Stimulated activated CD4-positive, alpha-beta T cell treated with anti-CD3 and anti-CD28 coated beads, Interleukin-15, amount 100 ng/mL, for 48 hours (primary cell): ENCODE measurements at regions not wholly inside any gene's neighbourhood (a gene's known extent, or its start where the extent isn't known, plus 50 kb on each side); places are given as distances from the start of the nearest gene placed in this dataset.
"Not testable (repeated sequence)": the region's sequence is repeated elsewhere in the genome, so short reads cannot be mapped to it uniquely, and the experiment has no call there.

Experiments used
- DNase-seq, 2 donors: peaks; one replicate each; pipeline ENCODE4 v3.0.0-alpha.2; 2020; ENCODE audit warnings: low read depth in 2 of 2

DNA sequence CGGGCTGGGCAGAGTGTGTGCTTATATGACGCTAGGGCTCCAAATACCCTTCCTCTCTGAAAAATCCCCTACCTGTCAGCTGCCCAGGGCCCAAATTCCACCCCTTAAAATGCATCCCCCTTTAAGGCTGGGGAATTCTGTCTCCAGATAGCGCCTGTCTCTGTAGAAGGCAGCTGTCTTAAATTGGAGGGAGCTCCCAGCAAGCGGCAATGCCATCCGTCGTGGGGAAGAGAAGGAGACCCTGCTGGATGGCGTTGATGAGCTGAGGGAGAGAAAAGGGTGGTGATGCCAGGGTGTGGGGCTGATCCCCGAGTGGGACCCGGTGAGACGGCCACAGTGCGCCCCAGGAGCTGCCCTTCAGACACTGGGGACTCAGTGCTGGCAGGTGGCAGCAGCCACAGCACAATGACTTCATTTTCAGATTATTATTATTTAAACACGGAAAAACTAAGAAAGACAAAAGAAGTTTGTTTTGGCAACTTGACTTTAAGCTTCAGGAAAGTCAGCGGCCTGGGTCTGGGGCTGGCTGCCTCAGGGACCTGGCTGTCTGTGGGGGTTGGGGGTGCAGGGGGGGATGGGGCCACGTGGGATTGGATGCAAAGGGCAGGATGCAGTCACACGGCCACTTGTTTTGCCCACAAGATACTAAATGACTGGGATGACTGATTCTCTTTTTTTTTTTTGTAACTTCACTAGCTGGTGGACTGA lies 152.8 kb downstream of the TFCP2L1 start:
- no peak for DNase-seq

DNA sequence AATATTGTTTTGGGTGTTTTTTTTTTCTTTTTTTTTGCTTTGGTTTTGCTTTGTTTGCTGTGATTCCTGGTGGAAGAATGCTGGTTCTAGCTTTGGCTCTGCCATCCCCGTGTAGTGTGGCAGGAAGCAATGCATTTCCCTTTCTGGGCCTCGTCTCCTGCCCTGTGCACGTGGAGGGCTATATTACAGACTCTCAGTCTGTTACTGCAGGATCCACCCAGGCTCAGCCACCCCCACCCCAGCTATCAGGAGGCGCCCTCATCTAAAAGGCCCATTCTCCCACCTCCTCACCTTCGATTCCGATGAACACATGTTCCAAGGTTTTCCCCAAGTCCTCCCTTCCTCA lies 152.3 kb downstream of the TFCP2L1 start:
- no peak for DNase-seq

DNA sequence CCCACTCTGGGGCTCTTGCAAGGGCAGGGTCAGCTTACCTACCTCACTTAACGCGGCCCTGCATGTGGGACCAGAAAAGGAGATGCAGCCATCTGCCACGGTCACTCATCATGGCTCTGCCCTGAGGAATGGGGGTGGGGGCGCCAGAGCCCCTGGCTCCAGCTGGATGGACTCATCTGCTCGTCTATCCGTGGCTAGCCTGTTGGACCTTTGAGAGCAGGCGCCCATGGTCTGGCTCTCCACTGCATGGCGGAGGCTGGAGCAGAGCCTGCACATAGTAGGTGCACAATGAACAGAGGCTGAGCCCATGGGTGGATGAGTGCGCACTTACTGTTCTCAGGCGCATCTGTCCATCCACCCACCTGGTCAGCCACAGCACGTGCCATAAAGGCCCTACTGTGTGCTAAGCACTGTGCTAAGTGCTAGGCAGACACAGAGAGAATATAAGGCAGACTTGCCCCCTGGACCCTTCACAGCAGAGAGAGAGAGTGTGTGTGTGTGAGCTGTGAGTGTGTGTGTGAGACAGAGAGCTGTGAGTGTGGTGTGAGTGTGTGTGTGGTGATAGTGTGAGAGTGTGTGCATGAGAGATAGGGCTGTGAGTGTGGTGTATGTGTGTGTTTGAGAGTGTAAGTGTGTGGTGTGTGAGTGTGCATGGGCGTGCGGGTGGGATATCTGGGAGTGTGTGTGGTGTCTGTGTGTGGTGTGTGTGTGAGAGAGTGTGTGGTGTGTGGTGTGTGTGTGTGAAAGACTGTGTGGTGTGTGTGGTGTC lies 151.3 kb downstream of the TFCP2L1 start:
- no peak for DNase-seq

DNA sequence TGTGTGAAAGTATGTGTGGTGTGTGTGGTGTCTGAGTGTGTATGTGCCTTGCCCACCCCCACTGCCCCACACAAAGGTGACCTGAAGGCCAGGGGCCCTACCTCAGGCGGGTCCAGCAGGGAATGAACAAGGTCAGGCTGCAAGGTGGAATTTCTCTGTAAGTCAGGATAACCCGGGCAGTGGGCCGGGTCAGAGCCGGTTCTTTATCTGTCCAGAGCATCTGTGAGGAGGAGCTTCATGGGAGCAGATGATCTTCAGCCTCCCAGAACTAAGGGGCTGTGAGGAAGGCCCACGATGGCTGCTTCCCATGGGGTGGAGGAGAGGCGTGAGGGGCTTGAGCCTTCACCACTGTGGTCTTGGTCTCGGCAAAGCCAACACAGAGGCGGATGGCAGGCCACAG lies 150.3 kb downstream of the TFCP2L1 start:
- DNase-seq: no peak

DNA sequence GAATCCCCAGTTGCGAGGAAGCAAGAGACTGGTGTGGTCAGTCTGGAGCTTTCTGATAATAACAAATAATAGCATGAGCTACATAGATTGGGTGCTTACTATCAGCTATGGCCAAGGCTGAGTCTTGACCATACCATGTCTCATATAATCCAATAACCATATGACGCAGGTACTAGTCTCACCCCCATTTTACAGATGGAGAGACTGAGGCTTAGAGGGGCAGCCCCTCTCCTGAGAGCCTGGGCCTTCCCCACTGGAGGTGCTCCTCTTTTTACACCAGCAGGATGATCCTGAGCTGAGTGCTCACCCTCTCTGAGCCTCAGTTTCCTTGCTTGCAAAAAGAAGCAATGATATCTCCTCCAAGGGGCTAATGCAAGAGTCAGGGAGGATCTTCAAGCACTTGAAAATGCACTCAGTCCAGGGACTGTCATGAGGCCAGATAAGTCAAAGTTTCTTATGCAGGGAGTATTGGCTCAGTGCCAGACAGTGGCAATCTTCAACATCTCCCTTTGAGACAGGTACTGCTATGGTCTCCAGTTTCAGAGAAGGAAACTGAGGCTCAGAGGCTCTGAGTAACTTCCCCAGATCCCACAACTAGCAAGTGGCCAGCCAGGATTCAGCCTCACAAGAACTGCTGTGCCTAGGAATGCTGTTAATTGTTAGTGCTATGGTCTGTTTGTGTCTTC lies 149.7 kb downstream of the TFCP2L1 start:
- no peak for DNase-seq

DNA sequence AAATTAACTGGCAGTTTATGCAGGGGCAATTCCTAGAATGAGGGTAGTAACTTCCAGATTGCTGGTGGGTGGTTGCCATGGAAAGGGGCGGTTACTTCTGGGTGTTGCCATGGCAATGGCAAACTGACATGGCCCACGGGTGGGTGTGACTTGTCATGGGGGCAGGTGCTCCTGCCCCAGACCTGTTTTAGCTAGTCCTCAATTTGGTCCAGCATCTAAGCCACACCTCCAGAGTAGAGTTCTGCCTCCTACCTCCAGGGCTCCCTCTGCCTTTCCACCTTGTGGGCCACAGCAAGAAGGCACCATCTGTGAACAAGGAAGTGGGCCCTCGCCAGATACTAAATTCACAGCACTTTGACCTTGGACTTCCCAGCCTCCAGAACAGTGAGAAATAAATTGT lies 148.7 kb downstream of the TFCP2L1 start:
- DNase-seq: no peak

DNA sequence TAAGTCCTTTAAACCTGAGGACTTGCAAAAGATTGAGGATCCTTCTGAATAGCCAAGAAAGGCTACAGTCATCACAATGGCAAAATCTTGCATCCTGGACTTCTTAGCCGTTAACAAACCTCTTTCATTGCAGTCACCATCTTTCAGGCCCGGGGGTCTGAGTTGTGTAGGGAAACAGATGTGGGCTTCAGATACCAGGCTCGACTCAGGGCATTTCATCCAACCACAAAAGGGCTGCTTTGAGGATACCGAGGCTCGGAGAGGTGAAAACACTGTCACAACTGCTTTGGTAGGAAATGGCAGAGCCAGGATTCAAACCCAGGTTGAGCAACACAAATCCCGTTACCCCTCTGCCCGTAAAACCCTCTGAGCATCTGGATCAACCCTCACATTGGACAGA lies 147.4 kb downstream of the TFCP2L1 start:
- DNase-seq: no peak

DNA sequence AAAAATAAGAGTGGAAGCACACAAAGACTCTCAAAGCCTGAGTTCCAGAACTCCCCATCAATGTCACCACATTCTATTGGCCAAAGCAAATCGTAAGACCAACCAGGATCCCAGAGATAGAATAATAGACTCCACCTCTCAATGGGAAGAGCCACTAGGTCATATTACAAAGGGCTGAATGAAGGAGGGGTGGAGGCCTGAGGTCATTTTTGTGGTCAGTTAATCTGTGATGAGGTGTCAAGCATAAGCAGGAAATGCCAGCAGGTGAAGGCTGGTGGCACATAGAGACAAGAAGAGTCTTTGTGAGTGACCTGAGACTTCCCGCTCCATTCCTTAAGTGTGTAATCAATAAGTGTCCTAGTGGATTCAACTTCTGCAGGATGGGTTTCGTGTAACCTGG lies 144.3 kb downstream of the TFCP2L1 start:
- no peak for DNase-seq

DNA sequence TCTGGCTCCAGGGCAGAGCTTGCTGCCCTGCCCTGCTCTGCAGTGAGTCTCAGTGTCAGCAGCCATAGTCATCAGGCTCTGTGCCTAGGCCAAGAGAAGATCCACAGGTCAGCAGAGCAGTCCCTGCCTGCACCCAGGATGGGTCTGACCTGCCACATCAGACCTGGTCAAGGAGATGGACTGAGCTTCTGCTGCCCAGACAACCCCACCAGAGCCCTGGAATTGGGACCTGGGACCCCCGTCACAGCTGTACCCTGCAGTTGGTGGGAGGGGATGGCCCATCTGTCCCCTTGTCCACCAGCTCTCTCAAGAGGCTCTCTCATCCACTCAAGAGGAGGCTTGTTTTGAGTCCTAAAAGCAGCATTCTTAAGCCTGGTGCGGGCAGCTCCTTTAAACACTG lies 142.6 kb downstream of the TFCP2L1 start:
- no peak for DNase-seq

DNA sequence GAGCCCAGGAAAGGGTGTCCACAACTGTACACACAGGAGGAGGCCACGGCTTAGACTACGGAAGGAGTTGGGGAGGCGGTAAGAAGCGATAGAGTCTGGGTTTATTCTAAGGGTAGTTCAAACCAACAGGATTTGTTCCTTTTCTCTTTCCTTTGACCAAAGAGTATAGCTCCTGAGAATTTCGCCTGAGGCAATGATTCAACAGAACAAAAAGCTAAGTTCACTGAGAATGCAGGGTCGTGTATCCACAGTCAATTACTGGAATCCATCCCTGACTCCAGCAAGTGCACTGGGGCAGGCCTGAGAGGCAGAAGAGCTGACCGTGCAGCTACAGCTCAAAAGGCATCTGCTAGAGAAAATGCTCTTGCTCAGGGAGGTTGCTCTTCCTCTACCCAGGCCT lies 140.9 kb downstream of the TFCP2L1 start:
- no peak for DNase-seq

DNA sequence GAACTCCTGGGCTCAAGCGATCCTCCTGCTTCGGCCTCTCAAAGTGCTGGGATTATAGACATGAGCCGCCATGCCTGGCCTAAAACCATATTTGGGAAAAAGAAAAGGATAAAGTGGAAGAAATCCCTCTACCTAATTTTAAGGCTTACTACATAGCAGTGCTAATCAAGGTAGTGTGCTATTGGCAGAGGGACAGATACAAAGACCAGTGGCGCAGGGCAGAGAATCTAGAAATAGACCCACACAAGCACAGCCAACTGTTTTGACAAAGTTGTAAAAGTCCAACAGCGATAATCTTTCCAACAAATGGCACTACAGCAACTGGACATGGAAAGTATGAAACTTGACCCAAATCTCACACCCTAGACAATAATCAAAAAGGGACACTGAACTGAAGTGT lies 138.4 kb downstream of the TFCP2L1 start:
- DNase-seq: no peak

DNA sequence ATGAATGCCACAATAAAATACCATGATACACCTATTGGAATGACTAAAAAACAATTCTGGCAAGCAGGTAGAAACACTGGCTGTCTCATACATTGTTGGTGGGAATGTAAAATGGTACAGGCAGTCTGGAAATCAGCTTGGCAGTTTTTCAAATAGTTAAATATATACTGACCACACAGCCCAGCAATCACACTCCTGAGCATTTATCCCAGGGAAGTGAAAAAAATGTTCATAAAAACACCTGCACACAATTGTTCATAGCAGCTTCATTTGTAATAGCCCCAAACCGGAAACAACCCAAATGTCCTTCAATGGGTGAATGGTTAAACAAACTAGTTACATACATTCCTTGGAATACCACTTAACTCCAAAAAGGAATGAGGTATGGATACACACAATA lies 137.2 kb downstream of the TFCP2L1 start:
- no peak for DNase-seq

DNA sequence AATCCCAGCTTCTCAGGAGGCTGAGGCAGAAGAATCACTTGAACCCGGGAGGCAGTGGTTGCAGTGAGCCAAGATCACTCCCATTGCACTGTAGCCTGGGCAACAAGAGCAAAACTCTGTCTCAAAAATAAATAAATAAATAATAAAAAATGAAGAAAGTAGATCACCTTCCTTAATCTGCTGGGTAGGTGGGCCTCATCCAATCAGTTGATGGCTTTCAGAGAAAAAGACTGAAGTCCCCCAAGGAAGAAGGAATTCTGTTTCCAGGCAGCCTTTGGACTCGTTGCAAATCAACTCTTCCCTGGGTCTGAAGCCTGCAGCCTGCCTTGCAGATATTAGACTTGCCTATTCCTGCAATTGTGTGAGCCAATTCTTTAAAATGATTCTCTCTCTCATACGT lies 136.5 kb downstream of the TFCP2L1 start:
- DNase-seq: no peak

DNA sequence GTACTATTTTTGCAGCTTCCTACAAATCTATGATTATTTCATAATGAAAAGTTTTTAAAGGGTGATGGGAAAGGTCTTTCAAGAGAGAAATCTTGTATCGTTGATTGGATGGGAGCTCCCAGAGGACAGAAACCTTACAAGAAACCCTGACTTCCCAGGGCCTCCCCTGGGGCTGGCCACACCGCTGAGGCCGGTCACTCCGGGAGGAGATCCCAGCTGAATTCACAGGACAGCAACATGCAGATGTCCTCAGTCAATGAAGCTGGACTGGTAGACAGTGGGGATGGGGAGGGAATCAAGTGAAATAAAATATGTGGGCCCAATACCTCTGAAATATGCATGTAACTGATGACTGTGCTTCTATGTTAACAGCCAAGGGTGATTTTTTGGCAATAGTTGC lies 135.6 kb downstream of the TFCP2L1 start:
- DNase-seq: no peak

DNA sequence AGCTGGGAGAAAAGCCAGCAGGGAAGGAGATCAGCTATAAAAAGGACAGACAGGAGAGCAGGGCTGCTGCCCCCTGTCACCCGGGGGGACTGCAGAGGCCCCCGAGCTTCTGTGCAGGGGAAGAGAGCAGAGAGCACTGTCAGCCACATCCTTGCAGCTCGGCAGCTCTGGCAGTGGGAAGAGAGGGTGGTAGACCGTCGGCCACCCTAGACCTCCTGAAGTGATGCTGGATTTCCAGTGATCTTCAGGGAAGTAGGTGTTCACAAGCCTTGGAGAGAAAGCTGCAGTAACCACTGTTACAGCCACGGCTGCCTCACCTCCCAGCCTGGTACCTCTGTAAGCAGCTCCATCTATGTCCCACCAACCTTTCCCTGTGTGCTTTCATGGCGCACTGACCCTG lies 134.9 kb downstream of the TFCP2L1 start:
- no peak for DNase-seq

DNA sequence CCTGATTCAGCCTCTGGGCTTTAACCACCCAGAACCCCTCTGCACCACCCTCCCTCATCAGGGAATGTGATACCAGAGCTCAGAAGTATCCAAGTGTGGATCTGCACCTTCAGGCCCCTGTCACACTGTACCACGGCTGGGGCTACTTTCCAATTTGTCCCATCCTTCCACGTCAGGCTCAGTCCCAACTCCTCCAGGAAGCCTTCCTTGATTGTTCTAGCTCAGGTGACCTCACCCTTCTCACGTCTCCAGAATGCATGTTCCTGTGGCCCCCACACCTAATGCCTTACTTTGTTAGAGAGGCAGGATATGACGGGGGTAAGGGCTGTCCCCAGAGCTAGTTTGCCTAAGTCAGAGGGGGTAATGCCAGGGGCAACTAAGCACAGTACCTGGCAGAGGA lies 134.3 kb downstream of the TFCP2L1 start:
- DNase-seq: no peak

DNA sequence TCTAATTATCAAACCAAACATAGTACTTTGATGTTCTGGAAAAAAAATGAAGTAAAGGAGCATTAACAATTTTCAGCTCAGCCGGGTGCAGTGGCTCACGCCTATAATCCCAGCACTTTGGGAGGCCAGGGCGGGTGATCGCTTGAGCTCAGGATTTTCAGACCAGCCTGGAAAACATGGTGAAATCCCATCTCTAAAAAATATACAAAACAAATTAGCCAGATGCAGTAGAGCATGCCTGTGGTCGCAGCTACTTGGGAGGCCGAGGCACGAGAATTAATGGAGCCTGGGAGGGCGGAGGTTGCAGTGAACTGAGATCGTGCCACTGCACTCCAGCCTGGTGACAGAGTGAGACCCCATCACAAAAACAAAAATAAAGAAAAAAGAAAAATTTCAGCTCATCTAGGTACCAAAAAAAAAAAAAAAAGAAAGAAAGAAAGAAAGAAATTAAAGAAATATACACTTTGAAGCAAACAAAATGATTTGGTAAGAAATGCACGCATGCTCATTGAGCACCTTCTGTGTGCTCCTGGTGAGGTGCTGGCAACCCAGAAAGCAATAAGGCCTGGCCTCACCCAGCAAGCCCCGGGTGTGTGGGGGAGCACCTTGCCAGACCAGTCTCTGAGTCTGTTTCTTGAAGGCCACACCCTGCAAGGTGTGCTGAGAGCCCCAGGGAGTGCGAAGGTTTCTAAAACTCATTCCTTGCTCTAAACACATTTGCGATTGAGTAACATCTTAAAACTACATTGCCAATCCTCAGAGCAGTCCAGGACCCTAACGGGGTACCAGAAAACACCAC lies 133.5 kb downstream of the TFCP2L1 start:
- no peak for DNase-seq

DNA sequence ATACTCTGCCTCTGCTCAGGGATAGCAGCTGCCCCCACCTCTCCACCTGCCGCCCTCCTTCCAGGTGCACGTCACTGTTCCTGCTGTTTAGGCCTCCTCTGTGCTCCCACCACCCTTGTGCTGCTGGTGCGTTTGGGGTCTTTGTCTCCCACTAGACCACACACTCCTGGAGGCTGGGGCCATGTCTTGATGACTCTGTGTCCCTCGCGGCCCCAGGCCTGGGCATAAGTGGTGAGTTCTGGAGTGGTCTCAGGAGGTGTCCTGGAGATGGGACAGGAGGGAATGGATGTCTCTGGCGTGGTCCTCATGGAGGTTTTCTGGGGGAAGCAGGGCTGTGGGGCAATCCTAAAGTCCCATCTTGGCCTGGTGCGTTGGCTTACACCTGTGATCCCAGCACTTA lies 132.1 kb downstream of the TFCP2L1 start:
- DNase-seq: no peak

DNA sequence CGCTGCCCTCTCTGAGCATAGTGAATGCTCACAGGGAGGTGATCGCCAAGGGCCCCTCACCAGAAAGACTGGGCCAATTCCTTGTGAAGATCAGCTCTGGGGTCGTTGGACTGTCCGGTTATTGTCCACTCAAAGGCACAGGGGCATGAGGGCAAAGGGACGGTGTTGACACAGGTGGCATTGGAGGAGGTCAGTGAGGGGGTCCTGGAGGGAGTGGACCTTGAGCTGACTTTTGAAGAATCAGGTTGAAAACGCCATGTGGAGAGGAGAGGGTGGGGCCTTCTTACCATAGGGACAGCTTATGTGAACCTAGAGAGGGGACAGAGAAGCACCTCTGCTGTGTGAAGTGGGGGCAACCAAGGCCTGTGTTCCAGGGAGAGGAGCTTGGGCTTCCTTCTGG lies 131.5 kb downstream of the TFCP2L1 start:
- DNase-seq: no peak

DNA sequence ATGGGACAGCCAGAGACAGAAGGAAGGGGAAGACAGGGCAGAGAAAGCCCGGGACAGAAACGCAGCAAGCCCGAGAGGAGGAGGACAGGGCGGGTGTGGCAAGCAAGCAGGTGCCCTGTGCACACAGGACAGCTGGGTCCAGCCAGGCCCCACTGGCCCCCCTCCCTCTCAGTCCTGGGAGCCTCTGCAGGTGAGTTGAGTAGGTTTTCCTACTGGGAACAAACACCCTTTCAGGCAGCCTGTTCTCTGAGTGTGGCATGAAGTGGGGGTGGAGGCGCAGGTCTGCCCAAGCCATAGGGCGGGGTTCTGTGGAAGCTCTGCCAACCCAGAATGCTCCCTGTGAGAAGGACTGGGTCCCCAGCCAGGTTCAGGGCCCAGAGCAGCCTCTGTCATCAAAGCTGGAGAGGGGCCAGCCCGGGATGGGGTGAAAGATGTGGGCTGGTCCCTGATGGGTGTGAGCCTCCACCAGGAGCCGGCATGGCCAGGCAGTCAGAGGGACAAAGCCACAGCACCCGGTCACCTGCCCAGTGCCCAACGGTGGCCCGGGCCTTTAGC lies 129.4 kb downstream of the TFCP2L1 start:
- DNase-seq: no peak

DNA sequence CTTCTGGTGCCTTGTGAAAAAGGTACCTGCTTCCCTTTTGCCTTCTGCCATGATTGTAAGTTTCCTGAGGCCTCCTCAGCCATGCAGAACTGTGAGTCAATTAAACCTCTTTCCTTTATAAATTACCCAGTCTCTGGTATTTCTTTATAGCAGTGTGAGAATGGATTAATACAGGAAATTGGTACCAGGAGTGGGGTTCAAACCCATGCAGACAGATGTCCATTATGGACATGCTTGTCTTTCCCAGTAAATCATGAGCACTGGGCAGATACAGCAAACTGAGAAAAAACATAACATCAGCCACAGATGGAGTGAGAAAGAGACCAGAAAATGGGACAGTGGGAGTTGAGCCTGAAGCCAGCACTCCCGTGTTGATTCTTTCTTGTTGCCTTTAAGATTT lies 127.5 kb downstream of the TFCP2L1 start:
- not testable (repeated sequence) for DNase-seq
